ENCODE measurements at regions not wholly inside any gene's neighbourhood (a gene's known extent, or its start where the extent isn't known, plus 50 kb on each side); places are given as distances from the start of the nearest gene placed in this dataset.
"Not testable (repeated sequence)": the region's sequence is repeated elsewhere in the genome, so short reads cannot be mapped to it uniquely, and the experiment has no call there.

GRCh38 chr6:996271-996852, 303.4 kb upstream of the EXOC2 start:
- Mint-ChIP-seq H3K27me3 (peaks cover 23% of the 10 kb centered on the region), H3K4me1 (no peaks in the 10 kb centered on the region), H3K36me3 (ENCODE audit: low read depth) (no peaks in the 10 kb centered on the region), H3K4me3 (no peak overlapping the region), H3K27ac (no peak overlapping the region), H3K9me3 (no peaks in the 10 kb centered on the region)
- no peak for ATAC-seq (replicated peaks)

DNA sequence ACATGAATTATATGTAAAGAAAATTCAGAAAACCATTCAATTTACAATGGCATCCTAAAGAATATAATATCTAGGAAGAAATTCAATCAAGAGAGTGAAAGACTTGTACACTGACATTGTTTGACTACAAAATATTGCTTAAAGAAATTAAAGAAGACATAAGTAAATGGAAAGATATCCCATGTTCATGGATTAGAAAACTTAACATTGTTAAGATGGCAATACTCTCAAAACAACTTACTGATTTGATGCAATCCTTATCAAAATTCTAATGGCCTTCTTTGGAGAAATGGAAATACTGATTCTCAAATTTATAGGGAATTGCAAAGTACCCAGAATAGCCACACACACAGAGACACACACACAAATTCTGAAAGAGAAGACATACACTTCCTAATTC, 298.3 kb upstream of the EXOC2 start:
- H3K36me3 Mint-ChIP-seq (ENCODE audit: low read depth), result no peaks in the 10 kb centered on the region
- H3K4me3 Mint-ChIP-seq, result no peak overlapping the region

DNA sequence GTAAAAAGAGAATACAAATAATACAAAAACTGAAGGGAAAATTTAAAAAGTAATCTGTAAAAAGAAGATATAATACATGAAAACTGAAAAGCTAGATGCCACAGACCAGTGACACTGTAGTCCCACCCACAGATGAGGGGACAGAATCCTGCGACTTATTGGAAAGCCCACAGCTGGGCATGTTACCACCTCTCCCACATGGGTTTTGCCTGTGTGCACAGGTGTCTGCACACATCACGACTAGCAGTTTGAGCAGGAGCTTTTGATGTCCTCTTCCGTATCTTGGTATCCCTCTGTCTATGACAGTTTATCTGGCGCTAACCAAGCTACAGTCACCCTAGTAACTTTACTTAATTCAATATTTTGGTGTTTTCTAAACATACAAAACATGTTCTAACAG, 291.1 kb upstream of the EXOC2 start:
- H3K27ac Mint-ChIP-seq, result no peak overlapping the region

More for the DNA sequence above, 298.3 kb upstream of the EXOC2 start:
- H3K27ac Mint-ChIP-seq, result no peak overlapping the region
- H3K4me1 Mint-ChIP-seq, result no peaks in the 10 kb centered on the region
- peaks cover 43% of the 10 kb centered on the region for H3K27me3 Mint-ChIP-seq
- ATAC-seq (replicated peaks), result no peak
- no peaks in the 10 kb centered on the region for H3K9me3 Mint-ChIP-seq

DNA sequence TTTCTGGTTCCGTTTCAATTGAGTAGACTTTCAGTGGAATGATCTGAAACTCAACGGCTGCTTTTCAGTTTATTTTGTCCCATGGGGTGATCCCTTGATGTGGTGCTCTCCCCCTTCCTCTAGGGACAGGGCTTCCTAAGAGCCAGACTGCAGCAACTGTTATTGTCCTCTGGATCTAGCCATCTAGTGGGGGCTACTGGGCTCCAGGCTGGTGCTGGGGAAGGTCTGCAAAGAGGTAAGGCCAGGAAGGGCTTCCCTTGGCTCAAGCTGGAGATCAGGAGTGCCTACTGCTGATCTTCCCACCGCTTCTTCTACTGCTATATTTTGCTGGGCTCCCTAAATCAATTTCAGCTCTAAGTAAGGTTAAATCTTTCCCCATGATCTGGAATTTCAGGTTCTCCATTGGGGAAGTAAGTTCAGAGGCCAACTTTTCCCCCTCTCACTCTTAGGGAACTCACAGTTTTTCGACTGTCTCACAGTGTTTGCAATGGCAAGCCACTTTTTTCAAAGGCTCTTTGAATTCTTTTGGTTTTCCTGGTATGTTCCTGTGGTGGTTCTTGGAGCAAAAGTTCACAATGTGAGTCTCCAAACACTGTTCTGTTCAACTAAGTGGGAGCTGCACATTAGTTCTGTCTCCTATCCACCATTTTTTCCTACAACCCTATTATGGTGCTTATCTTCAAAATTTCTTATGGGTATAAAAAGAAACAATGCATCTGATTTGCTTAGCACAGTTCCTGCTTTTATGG, 286.2 kb upstream of the EXOC2 start:
- peaks cover 35% of the 10 kb centered on the region for H3K27me3 Mint-ChIP-seq
- no peak overlapping the region for H3K27ac Mint-ChIP-seq
- H3K4me3 Mint-ChIP-seq, result no peak overlapping the region
- no peaks in the 10 kb centered on the region for H3K36me3 Mint-ChIP-seq (ENCODE audit: low read depth)
- peaks cover 7% of the 10 kb centered on the region for H3K9me3 Mint-ChIP-seq
- no peaks in the 10 kb centered on the region for H3K4me1 Mint-ChIP-seq
- no peak for ATAC-seq (replicated peaks)

More for the DNA sequence above, 291.1 kb upstream of the EXOC2 start:
- ATAC-seq (replicated peaks), result no peak
- H3K4me3 Mint-ChIP-seq, result no peak overlapping the region
- no peaks in the 10 kb centered on the region for H3K36me3 Mint-ChIP-seq (ENCODE audit: low read depth)
- H3K9me3 Mint-ChIP-seq, result no peaks in the 10 kb centered on the region
- peaks cover 48% of the 10 kb centered on the region for H3K27me3 Mint-ChIP-seq
- no peaks in the 10 kb centered on the region for H3K4me1 Mint-ChIP-seq

GRCh38 chr6:977226-977625, 284.3 kb upstream of the EXOC2 start:
- not testable (repeated sequence) for ATAC-seq (replicated peaks); H3K4me1 Mint-ChIP-seq; H3K4me3 Mint-ChIP-seq; H3K36me3 Mint-ChIP-seq (ENCODE audit: low read depth); H3K9me3 Mint-ChIP-seq; H3K27ac Mint-ChIP-seq
- peaks cover 31% of the 10 kb centered on the region for H3K27me3 Mint-ChIP-seq

- Mint-ChIP-seq H3K27ac (no peak overlapping the region), H3K4me1 (no peaks in the 10 kb centered on the region), H3K27me3 (peaks cover 7% of the 10 kb centered on the region), H3K9me3 (peaks cover 7% of the 10 kb centered on the region), H3K4me3 (no peak overlapping the region), H3K36me3 (ENCODE audit: low read depth) (no peaks in the 10 kb centered on the region)
- no peak for ATAC-seq (replicated peaks)
These were observed 279.2 kb upstream of the EXOC2 start for GRCh38 chr6:971981-972640.

GRCh38 chr6:968791-969190, 275.9 kb upstream of the EXOC2 start:
- Mint-ChIP-seq H3K27ac (no peak overlapping the region), H3K36me3 (ENCODE audit: low read depth) (no peaks in the 10 kb centered on the region), H3K4me1 (no peaks in the 10 kb centered on the region), H3K9me3 (no peaks in the 10 kb centered on the region), H3K4me3 (no peak overlapping the region), H3K27me3 (peaks cover 18% of the 10 kb centered on the region)
- ATAC-seq (replicated peaks), result no peak

DNA sequence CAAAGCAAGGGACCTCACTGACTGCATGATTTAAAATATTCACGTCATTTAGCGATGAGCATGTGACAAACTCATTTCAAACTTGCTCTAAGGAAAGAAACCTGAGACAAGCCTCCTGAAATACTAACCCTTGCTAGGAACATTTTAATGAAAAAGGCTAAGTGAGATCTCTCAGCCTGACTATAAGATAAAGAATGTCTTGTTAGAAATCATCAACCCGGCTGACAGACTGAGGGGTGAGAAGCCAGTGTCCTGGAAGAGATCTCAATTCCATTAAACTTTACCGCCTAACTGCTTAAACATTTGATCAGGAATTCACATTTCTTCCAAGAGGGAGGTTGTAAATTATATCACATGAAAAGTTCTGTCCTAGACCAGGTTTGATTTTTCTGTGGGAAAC, 274.8 kb upstream of the EXOC2 start:
- no peaks in the 10 kb centered on the region for H3K36me3 Mint-ChIP-seq (ENCODE audit: low read depth)
- no peaks in the 10 kb centered on the region for H3K9me3 Mint-ChIP-seq
- ATAC-seq (replicated peaks), result no peak
- H3K4me3 Mint-ChIP-seq, result no peak overlapping the region
- H3K27ac Mint-ChIP-seq, result no peak overlapping the region
- no peaks in the 10 kb centered on the region for H3K4me1 Mint-ChIP-seq
- H3K27me3 Mint-ChIP-seq, result peaks cover 26% of the 10 kb centered on the region

DNA sequence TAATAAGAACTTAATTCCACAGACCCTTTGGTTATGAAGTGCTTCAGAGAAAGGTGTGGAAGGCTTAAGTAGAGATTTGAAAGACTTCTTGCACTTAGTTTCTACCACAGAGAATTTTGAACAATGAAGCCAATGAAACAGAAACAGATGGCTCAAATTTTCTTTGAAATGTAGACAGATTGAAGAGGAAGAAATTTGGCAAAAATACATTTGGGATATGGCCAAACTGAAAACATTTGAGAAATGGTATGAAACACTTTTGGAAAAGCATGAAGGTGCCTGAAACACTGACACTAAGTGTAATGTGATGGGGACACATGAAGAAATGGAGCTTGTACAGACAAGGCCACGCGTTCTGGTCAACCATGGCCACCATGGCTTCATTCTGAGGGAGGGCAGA, 272.4 kb upstream of the EXOC2 start:
- H3K9me3 Mint-ChIP-seq, result no peaks in the 10 kb centered on the region
- H3K4me1 Mint-ChIP-seq, result no peaks in the 10 kb centered on the region
- H3K27me3 Mint-ChIP-seq, result peaks cover 39% of the 10 kb centered on the region
- H3K4me3 Mint-ChIP-seq, result no peak overlapping the region
- no peak for ATAC-seq (replicated peaks)
- H3K27ac Mint-ChIP-seq, result no peak overlapping the region
- H3K36me3 Mint-ChIP-seq (ENCODE audit: low read depth), result no peaks in the 10 kb centered on the region

DNA sequence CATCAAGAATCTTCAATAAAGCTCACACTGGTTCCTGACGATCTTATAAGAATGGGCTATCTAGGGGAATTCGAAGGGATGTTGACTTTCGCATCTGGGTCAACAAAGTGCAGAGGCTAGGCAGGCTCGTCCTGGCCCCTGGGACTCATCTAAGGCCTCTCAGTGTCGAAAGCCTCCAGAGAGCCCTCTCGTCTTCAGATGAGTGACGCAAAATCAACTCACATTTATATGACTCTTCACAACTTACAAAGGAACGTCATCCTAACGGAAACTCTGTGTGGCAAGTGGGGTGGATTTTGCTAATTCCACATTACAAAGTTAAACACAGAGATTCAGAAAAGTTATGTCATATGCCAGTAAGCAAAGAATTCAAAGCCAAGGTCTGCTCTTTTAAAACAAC, 270.5 kb upstream of the EXOC2 start:
- peaks cover 39% of the 10 kb centered on the region for H3K27me3 Mint-ChIP-seq
- no peaks in the 10 kb centered on the region for H3K9me3 Mint-ChIP-seq
- no peak overlapping the region for H3K27ac Mint-ChIP-seq
- H3K4me3 Mint-ChIP-seq, result no peak overlapping the region
- no peak for ATAC-seq (replicated peaks)
- H3K4me1 Mint-ChIP-seq, result no peaks in the 10 kb centered on the region
- no peaks in the 10 kb centered on the region for H3K36me3 Mint-ChIP-seq (ENCODE audit: low read depth)

GRCh38 chr6:961407-961960, 268.5 kb upstream of the EXOC2 start:
- Mint-ChIP-seq H3K27me3 (peaks cover 38% of the 10 kb centered on the region), H3K4me1 (no peaks in the 10 kb centered on the region), H3K27ac (no peak overlapping the region), H3K4me3 (no peak overlapping the region), H3K36me3 (ENCODE audit: low read depth) (no peaks in the 10 kb centered on the region), H3K9me3 (no peaks in the 10 kb centered on the region)
- no peak for ATAC-seq (replicated peaks)

DNA sequence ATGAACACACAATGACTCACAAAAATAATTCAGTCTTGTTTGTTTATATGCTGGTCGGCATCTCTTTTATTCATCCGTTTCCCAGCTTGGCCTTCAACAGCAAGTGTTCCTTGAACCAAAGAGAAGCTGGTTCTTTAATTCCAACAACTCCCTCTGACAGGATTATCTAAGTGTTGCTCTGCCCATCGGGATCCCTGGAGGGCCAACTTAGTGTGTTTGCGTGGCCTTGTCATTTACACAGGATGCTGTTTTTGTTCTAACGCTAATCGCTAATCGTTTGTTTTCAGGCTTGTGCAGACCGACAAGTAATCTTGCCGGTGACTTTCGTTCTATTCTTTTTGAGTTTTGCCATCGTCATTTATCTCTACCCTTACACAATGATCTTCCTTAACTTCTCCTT, 267.4 kb upstream of the EXOC2 start:
- ATAC-seq (replicated peaks), result no peak
- H3K36me3 Mint-ChIP-seq (ENCODE audit: low read depth), result no peaks in the 10 kb centered on the region
- H3K27me3 Mint-ChIP-seq, result peaks cover 31% of the 10 kb centered on the region
- H3K4me3 Mint-ChIP-seq, result no peak overlapping the region
- H3K9me3 Mint-ChIP-seq, result no peaks in the 10 kb centered on the region
- H3K27ac Mint-ChIP-seq, result no peak overlapping the region
- no peaks in the 10 kb centered on the region for H3K4me1 Mint-ChIP-seq

- no peak for ATAC-seq (replicated peaks)
- Mint-ChIP-seq H3K27ac (no peak overlapping the region), H3K27me3 (peaks cover 30% of the 10 kb centered on the region), H3K36me3 (ENCODE audit: low read depth) (no peaks in the 10 kb centered on the region), H3K9me3 (no peaks in the 10 kb centered on the region), H3K4me3 (no peak overlapping the region), H3K4me1 (no peaks in the 10 kb centered on the region)
These were observed 265.5 kb upstream of the EXOC2 start for GRCh38 chr6:958488-958887.

GRCh38 chr6:951399-952181, 258.7 kb upstream of the EXOC2 start:
- peaks cover 18% of the 10 kb centered on the region for H3K27me3 Mint-ChIP-seq
- no peak overlapping the region for H3K27ac Mint-ChIP-seq
- no peak overlapping the region for H3K4me3 Mint-ChIP-seq
- no peaks in the 10 kb centered on the region for H3K36me3 Mint-ChIP-seq (ENCODE audit: low read depth)
- H3K4me1 Mint-ChIP-seq, result no peaks in the 10 kb centered on the region
- no peaks in the 10 kb centered on the region for H3K9me3 Mint-ChIP-seq
- no peak for ATAC-seq (replicated peaks)
